Limb (tissue), 2 donors: ENCODE measurements at regions not wholly inside any gene's neighbourhood (a gene's known extent, or its start where the extent isn't known, plus 50 kb on each side); places are given as distances from the start of the nearest gene placed in this dataset.
A peak's percentile ranks its signal among the peaks of the same experiment; 100 is the strongest.

Source experiments
- DNase-seq, 2 donors: peaks; one replicate each; pipeline ENCODE4 v3.0.0-alpha.2; 2016; ENCODE audit errors: extremely low spot score in 2 of 2

GRCh38 chr1:47554082-47554481 is 116.2 kb downstream of the FOXD2 start:
- DNase-seq, result no peak

GRCh38 chr1:47554901-47555300 is 117.1 kb downstream of the FOXD2 start:
- no peak for DNase-seq

GRCh38 chr1:47555306-47555705 is 117.5 kb downstream of the FOXD2 start:
- no peak for DNase-seq

- DNase-seq, result peak; percentile 55 to 65
Measured at GRCh38 chr1:47555841-47556560, 118.2 kb downstream of the FOXD2 start.

GRCh38 chr1:47557066-47557465 is 119.2 kb downstream of the FOXD2 start:
- no peak for DNase-seq

GRCh38 chr1:47558601-47559593 is 121.1 kb downstream of the FOXD2 start:
- peak; percentile 37 to 46 for DNase-seq

- no peak for DNase-seq
Measured at GRCh38 chr1:47559944-47560695, 122.3 kb downstream of the FOXD2 start.

- no peak for DNase-seq
Measured at GRCh38 chr1:47561523-47562007, 123.7 kb downstream of the FOXD2 start.

GRCh38 chr1:47562147-47562546 is 124.3 kb downstream of the FOXD2 start:
- DNase-seq, result no peak

GRCh38 chr1:47562799-47563198 is 125.0 kb downstream of the FOXD2 start:
- DNase-seq, result no peak

- no peak for DNase-seq
Measured at GRCh38 chr1:47563201-47563600, 125.4 kb downstream of the FOXD2 start.

GRCh38 chr1:47564570-47564969 is 126.7 kb downstream of the FOXD2 start:
- DNase-seq, result no peak

GRCh38 chr1:47565092-47565491 is 127.2 kb downstream of the FOXD2 start:
- DNase-seq, result no peak

- DNase-seq, result no peak
Measured at GRCh38 chr1:47565676-47566075, 127.8 kb downstream of the FOXD2 start.

GRCh38 chr1:47568763-47569162 is 130.9 kb downstream of the FOXD2 start:
- DNase-seq, result peak in 1 of 2 donors; percentile 68

- DNase-seq, result no peak
Measured at GRCh38 chr1:47569261-47569660, 131.4 kb downstream of the FOXD2 start.

- DNase-seq, result peak in 1 of 2 donors; percentile 46
Measured at GRCh38 chr1:47569681-47570470, 132.0 kb downstream of the FOXD2 start.

GRCh38 chr1:47571161-47571560 is 133.3 kb downstream of the FOXD2 start:
- DNase-seq, result no peak

- no peak for DNase-seq
Measured at GRCh38 chr1:47571952-47572351, 134.1 kb downstream of the FOXD2 start.

GRCh38 chr1:47572731-47573430 is 135.0 kb downstream of the FOXD2 start:
- DNase-seq, result no peak
